GM12878 (cell line): ENCODE measurements at regions not wholly inside any gene's neighbourhood (a gene's known extent, or its start where the extent isn't known, plus 50 kb on each side); places are given as distances from the start of the nearest gene placed in this dataset.

Source experiments
- BACH1 ChIP-seq: fragments of 450-650 bp; IDR thresholded peaks from 2 replicates; pipeline ENCODE4 v1.6.1; 2017; ENCODE audit warnings: mild to moderate bottlenecking, borderline replicate concordance
- CHD4 ChIP-seq: fragments of 200-600 bp; sonication (generic); IDR thresholded peaks from 2 replicates; pipeline ENCODE4 v1.6.1; 2016; ENCODE audit warnings: mild to moderate bottlenecking
- DPF2 ChIP-seq: fragments of 450-650 bp; IDR thresholded peaks from 2 replicates; pipeline ENCODE4 v1.6.1; 2017; ENCODE audit warnings: mild to moderate bottlenecking
- EED ChIP-seq: sonication (generic); IDR thresholded peaks from 2 replicates; pipeline ENCODE4 v1.6.1; 2016; ENCODE audit warnings: antibody characterized with exemption, low read depth
- EP300 ChIP-seq, 2 experiments: fragments of 150-350 bp in 1 of 2; IDR thresholded peaks; 2 replicates each; pipeline ENCODE4 v1.6.1; 2011 to 2012; ENCODE audit warnings: low read depth in 2 of 2, low read length in 2 of 2, borderline replicate concordance in 1 of 2, improper control_type of control experiment in 1 of 2, inconsistent platforms in 1 of 2; ENCODE audit not compliant: control insufficient read depth in 1 of 2
- GABPA ChIP-seq: IDR thresholded peaks from 2 replicates; pipeline ENCODE4 v1.6.1; 2014; ENCODE audit warnings: antibody characterized with exemption, low read depth, mild to moderate bottlenecking, inconsistent platforms
- IRF4 ChIP-seq: IDR thresholded peaks from 2 replicates; pipeline ENCODE4 v1.6.1; 2011; ENCODE audit warnings: low read depth, low read length
- KAT2A ChIP-seq: conservative IDR thresholded peaks from 2 replicates; pipeline ENCODE4 v1.6.1; 2011; ENCODE audit warnings: low read depth, low read length; ENCODE audit not compliant: control insufficient read depth
- KLF5 ChIP-seq: fragments of 450-650 bp; IDR thresholded peaks from 2 replicates; pipeline ENCODE4 v1.6.1; 2014; ENCODE audit warnings: mild to moderate bottlenecking; ENCODE audit not compliant: partially characterized antibody
- NR2F1 ChIP-seq: fragments of 450-650 bp; conservative IDR thresholded peaks from 2 replicates; pipeline ENCODE4 v1.6.1; 2017; ENCODE audit warnings: mild to moderate bottlenecking
- POLR2AphosphoS5 ChIP-seq: IDR thresholded peaks from 2 replicates; pipeline ENCODE4 v1.6.1; 2011; ENCODE audit warnings: mild to moderate bottlenecking, low read length, inconsistent platforms
- SMARCA5 ChIP-seq: fragments of 450-650 bp; IDR thresholded peaks from 2 replicates; pipeline ENCODE4 v1.6.1; 2017; ENCODE audit warnings: mild to moderate bottlenecking
- SPI1 ChIP-seq: IDR thresholded peaks from 2 replicates; pipeline ENCODE4 v1.6.1; 2011; ENCODE audit warnings: low read depth, mild to moderate bottlenecking, low read length, moderate library complexity, borderline replicate concordance; ENCODE audit not compliant: insufficient read depth
- TARDBP ChIP-seq: IDR thresholded peaks from 2 replicates; pipeline ENCODE4 v1.6.1; 2016; ENCODE audit warnings: borderline replicate concordance
- TCF12 ChIP-seq: IDR thresholded peaks from 2 replicates; pipeline ENCODE4 v1.6.1; 2011; ENCODE audit warnings: low read depth, mild to moderate bottlenecking, low read length
- WRNIP1 ChIP-seq: IDR thresholded peaks from 2 replicates; pipeline ENCODE4 v1.6.1; 2011; ENCODE audit warnings: low read depth, low read length, improper control_type of control experiment, borderline replicate concordance
- ZNF217 ChIP-seq: fragments of 450-650 bp; IDR thresholded peaks from 2 replicates; pipeline ENCODE4 v1.6.1; 2017; ENCODE audit warnings: antibody characterized with exemption, mild to moderate bottlenecking
- ZNF622 ChIP-seq: fragments of 450-650 bp; IDR thresholded peaks from 2 replicates; pipeline ENCODE4 v1.6.1; 2017; ENCODE audit warnings: mild to moderate bottlenecking, inconsistent platforms
- TF ChIP-seq, protein P1 (sequence below): IDR thresholded peaks from 2 replicates; pipeline ENCODE4 v1.6.1; 2011; ENCODE audit warnings: low read depth, low read length, improper control_type of control experiment, borderline replicate concordance
- TF ChIP-seq, protein P2 (sequence below): IDR thresholded peaks from 2 replicates; pipeline ENCODE4 v1.6.1; 2011; ENCODE audit warnings: borderline replicate concordance, low read depth, mild to moderate bottlenecking, moderate library complexity, low read length; ENCODE audit not compliant: insufficient read depth, poor library complexity, severe bottlenecking
- TF ChIP-seq, protein P3 (sequence below): fragments of 450-650 bp; IDR thresholded peaks from 2 replicates; pipeline ENCODE4 v1.6.1; 2016; ENCODE audit warnings: mild to moderate bottlenecking
- TF ChIP-seq, protein P4 (sequence below): fragments of 450-650 bp; formaldehyde crosslinking; IDR thresholded peaks from 2 replicates; pipeline ENCODE4 v1.4.0; 2022; ENCODE audit warnings: mild to moderate bottlenecking, moderate library complexity
- TF ChIP-seq, protein P5 (sequence below): IDR thresholded peaks from 2 replicates; pipeline ENCODE4 v1.6.1; 2011; ENCODE audit warnings: borderline replicate concordance, low read depth, mild to moderate bottlenecking, moderate library complexity, mixed read lengths, low read length; ENCODE audit not compliant: insufficient read depth; ENCODE audit errors: extremely low read length

DNA sequence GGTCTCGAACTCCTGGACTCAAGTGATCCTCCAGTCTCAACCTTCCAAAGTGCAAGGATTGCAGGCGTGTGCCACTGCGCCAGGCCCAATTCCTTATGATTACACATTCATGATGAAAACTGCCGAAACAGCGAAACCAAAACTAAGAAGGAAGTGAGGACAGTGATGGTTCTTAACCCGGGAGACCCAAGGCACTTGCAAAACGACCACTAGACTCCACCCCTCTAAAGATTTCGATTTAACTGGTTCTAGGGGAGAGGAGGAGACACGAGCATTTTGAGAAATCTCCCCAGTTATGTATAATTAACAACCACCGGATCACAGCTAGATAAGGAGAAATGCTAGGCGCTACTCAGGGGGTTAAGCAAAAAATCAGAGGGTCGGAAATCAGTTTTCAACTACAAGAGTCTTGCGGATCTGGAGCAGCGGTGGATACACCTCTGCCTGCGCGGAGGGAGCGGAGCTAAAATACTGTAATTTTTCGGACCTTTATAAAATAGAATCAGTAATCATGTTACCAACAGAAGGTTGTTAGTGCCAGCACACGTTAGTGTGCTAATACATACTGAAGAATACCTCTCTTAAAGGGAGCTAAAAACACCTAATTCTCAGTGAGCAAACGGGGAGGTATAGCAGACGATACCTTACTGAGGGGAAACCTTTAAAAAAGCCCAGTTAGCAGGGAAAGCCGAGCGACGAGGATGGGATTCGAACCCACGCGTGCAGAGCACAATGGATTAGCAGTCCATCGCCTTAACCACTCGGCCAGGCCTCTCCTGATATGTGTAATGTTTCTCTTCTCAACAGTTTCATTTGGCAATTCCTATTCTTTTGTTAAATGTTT lies 60.0 kb upstream of the BTN3A2 start (continued):
- TF ChIP-seq, protein P1, sequence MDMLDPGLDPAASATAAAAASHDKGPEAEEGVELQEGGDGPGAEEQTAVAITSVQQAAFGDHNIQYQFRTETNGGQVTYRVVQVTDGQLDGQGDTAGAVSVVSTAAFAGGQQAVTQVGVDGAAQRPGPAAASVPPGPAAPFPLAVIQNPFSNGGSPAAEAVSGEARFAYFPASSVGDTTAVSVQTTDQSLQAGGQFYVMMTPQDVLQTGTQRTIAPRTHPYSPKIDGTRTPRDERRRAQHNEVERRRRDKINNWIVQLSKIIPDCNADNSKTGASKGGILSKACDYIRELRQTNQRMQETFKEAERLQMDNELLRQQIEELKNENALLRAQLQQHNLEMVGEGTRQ: no peak; the same call in 1 of the 2 replicates
- TF ChIP-seq EED: peak; percentile 49; the same call in 1 of the 2 replicates
- TF ChIP-seq KLF5: peak; percentile 45
- no peak for TF ChIP-seq ZNF622
- TF ChIP-seq, protein P2, sequence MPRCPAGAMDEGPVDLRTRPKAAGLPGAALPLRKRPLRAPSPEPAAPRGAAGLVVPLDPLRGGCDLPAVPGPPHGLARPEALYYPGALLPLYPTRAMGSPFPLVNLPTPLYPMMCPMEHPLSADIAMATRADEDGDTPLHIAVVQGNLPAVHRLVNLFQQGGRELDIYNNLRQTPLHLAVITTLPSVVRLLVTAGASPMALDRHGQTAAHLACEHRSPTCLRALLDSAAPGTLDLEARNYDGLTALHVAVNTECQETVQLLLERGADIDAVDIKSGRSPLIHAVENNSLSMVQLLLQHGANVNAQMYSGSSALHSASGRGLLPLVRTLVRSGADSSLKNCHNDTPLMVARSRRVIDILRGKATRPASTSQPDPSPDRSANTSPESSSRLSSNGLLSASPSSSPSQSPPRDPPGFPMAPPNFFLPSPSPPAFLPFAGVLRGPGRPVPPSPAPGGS: no peak
- no peak for TF ChIP-seq KAT2A
- peak in 1 of 2 experiments; percentile 54; a peak in 2 of 4 replicates for TF ChIP-seq EP300 (IDR thresholded peaks at IDR 0.05; ENCODE audit: borderline replicate concordance in 1 of 2, control insufficient read depth in 1 of 2, low read depth in 2 of 2, low read length in 2 of 2)
- peak; percentile 80 for TF ChIP-seq ZNF217
- peak; percentile 90; the same call in 1 of the 2 replicates for TF ChIP-seq TARDBP
- TF ChIP-seq SPI1: peak; percentile 59; the same call in 1 of the 2 replicates
- peak; percentile 47; the same call in 1 of the 2 replicates for TF ChIP-seq DPF2
- TF ChIP-seq, protein P3, sequence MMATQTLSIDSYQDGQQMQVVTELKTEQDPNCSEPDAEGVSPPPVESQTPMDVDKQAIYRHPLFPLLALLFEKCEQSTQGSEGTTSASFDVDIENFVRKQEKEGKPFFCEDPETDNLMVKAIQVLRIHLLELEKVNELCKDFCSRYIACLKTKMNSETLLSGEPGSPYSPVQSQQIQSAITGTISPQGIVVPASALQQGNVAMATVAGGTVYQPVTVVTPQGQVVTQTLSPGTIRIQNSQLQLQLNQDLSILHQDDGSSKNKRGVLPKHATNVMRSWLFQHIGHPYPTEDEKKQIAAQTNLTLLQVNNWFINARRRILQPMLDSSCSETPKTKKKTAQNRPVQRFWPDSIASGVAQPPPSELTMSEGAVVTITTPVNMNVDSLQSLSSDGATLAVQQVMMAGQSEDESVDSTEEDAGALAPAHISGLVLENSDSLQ: no peak
- peak; percentile 16; the same call in 1 of the 2 replicates for TF ChIP-seq GABPA
- TF ChIP-seq IRF4: no peak
- TF ChIP-seq CHD4: no peak
- TF ChIP-seq BACH1: no peak
- TF ChIP-seq POLR2AphosphoS5: 0 out of 2 replicates have a peak, but pooled peaks have one; percentile 35
- TF ChIP-seq WRNIP1: no peak
- peak; percentile 61; the same call in 1 of the 2 replicates for TF ChIP-seq SMARCA5
- no peak; the same call in 1 of the 2 replicates for TF ChIP-seq NR2F1
- TF ChIP-seq, protein P4, sequence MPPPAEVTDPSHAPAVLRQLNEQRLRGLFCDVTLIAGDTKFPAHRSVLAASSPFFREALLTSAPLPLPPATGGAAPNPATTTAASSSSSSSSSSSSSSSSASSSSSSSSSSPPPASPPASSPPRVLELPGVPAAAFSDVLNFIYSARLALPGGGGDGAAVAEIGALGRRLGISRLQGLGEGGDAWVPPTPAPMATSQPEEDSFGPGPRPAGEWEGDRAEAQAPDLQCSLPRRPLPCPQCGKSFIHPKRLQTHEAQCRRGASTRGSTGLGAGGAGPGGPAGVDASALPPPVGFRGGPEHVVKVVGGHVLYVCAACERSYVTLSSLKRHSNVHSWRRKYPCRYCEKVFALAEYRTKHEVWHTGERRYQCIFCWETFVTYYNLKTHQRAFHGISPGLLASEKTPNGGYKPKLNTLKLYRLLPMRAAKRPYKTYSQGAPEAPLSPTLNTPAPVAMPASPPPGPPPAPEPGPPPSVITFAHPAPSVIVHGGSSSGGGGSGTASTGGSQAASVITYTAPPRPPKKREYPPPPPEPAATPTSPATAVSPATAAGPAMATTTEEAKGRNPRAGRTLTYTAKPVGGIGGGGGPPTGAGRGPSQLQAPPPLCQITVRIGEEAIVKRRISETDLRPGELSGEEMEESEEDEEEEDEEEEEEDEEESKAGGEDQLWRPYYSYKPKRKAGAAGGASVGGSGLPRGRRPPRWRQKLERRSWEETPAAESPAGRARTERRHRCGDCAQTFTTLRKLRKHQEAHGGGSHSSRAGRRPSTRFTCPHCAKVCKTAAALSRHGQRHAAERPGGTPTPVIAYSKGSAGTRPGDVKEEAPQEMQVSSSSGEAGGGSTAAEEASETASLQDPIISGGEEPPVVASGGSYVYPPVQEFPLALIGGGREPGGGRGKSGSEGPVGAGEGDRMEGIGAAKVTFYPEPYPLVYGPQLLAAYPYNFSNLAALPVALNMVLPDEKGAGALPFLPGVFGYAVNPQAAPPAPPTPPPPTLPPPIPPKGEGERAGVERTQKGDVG: no peak
- TF ChIP-seq, protein P5, sequence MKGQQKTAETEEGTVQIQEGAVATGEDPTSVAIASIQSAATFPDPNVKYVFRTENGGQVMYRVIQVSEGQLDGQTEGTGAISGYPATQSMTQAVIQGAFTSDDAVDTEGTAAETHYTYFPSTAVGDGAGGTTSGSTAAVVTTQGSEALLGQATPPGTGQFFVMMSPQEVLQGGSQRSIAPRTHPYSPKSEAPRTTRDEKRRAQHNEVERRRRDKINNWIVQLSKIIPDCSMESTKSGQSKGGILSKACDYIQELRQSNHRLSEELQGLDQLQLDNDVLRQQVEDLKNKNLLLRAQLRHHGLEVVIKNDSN: peak; percentile 15
- no peak for TF ChIP-seq TCF12
